Epithelial cell of proximal tubule (primary cell): ENCODE measurements at regions not wholly inside any gene's neighbourhood (a gene's known extent, or its start where the extent isn't known, plus 50 kb on each side); places are given as distances from the start of the nearest gene placed in this dataset.
"Not testable (repeated sequence)": the region's sequence is repeated elsewhere in the genome, so short reads cannot be mapped to it uniquely, and the experiment has no call there.

Experiments
- DNase-seq: peaks from one replicate; pipeline ENCODE4 v3.0.0-alpha.2; 2011; ENCODE audit warnings: low read depth
- H3K4me3 ChIP-seq: 2 replicates; pipeline ENCODE4 v1.5.1; 2011; ENCODE audit warnings: low read depth, mild to moderate bottlenecking, low read length
- CTCF ChIP-seq: conservative IDR thresholded peaks from 2 replicates; pipeline ENCODE4 v1.5.1; 2012; ENCODE audit warnings: low read depth, mild to moderate bottlenecking, low read length

DNA sequence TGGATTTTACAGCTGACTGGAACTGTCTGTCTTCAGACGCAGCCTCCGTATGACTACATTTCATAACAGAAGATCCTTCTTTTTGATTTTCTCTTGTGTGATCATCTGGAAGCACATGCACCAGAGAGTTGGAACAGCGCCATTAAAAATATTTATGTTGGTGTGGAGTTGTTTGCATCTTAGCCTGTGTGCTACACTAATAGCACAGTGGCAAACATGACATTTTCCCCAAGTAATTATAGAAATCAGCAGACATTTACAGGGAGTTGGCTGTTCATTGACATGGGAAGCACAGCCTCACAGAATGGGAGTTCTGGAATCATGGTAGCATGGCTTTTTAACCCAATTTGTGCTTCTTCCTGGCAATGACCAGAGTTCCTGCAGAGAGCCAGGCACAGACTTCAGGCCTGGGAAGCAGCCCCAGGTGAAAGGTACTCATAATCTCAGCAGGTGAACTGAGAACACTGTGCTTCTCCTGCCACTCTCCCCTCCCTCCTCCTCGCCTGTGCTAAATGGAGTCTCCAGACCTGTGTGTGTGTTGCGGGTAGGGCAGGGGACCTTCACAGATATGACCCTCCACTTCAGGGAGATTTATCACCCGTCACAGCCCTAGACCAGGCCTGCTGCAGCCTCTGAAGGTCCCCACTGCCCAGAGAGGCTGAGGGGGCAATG is 82.8 kb upstream of the PLET1 start:
- no peak for TF ChIP-seq CTCF
- DNase-seq = no peak
- no peak overlapping the region for H3K4me3 ChIP-seq

DNA sequence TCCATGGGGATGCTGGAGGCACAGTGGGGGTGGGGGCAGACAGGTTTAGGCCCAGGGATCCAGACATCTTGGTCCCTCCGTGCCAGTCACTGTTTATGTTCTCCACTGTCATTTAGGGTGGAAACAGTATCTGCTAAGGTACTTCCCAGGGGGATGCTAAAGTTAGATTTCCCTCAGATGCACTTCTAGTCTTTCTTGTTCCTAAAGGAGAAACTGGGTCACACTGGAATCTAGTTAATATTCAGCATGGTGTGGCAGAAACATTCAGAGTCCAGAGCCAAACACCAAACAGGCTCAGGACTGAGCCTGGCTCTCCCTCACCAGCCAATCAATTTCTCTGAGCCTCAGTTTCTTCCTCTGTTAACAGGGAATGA is 83.4 kb upstream of the PLET1 start:
- no peak overlapping the region for H3K4me3 ChIP-seq
- no peak for DNase-seq
- no peak for TF ChIP-seq CTCF

DNA sequence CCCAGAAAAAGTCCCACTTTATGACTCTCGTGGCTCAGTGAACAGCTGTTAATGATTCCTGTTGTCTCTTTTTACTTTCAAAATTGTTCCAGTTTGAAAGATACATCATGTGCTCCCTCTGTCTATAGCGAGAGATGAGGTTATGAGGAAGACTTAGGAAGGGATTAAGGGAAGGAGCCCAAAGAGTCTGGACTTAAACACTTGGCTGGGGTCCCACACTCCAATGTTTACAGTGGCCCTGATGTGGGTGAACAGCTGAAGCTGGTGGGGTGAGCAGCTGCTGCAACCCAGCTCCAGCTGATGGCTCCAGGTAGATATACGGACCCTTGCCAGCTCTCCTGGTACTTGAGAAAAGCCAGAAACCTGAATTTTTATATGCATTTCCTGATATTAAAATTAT is 84.5 kb upstream of the PLET1 start:
- no peak for TF ChIP-seq CTCF
- no peak overlapping the region for H3K4me3 ChIP-seq
- DNase-seq = no peak

DNA sequence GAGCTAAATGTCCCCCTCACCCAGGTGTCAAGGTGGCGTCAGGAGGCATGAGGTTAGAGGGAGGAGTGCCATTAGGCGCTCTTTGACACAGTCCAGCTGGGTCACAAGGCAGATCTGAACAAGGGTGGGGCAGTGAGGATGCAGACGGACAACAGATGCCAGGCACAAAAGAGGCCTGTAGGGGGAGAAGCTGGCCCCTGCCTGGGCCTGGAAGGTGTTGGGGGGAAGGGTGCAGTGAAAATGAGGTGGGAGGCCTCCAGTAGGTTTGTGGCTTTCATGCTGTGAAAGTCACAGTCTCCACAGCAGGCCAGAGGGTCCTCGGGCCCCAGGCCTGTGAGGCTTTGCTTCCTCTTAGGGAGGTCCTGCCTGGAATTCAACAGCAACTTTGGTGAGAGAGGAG is 85.0 kb upstream of the PLET1 start:
- no peak overlapping the region for H3K4me3 ChIP-seq
- no peak for TF ChIP-seq CTCF
- DNase-seq = no peak

GRCh38 chr11:112346586-112346985 is 85.9 kb upstream of the PLET1 start:
- H3K4me3 ChIP-seq = no peak overlapping the region
- no peak for DNase-seq
- no peak for TF ChIP-seq CTCF

GRCh38 chr11:112348480-112349029 is 87.9 kb upstream of the PLET1 start:
- no peak overlapping the region for H3K4me3 ChIP-seq
- DNase-seq = no peak
- TF ChIP-seq CTCF = no peak

DNA sequence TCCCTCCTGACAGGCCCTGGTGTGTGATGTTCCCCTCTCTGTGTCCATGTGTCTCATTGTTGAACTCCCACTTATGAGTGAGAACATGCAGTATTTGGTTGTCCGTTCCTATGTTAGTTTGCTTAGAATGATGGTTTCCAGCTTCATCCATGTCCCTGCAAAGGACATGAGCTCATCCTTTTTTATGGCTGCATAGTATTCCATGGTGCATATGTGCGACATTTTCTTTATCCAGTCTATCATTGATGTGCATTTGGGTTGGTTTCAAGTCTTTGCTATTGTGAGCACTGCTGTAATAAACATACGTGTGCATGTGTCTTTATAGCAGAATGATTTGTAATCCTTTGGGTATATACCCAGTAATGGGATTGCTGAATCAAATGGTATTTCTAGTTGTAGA is 90.8 kb upstream of the PLET1 start:
- not testable (repeated sequence) for H3K4me3 ChIP-seq, DNase-seq
